HCT116 (cell line): ENCODE measurements at regions not wholly inside any gene's neighbourhood (a gene's known extent, or its start where the extent isn't known, plus 50 kb on each side); places are given as distances from the start of the nearest gene placed in this dataset.

Experiments
- ATAC-seq: fragments of 200-7000 bp; cut with Tn5 transposase; 2 replicates; pipeline ENCODE4 v1.9.1; 2020; ENCODE audit warnings: mild to moderate bottlenecking, moderate library complexity
- BruUV-seq: library from RNA; stranded (reverse); fragments of 400-500 nt; replicated peaks from 2 replicates; lab custom pipeline; 2021; lab: Mats Ljungman, UMichigan
- CTCF ChIA-PET: fragments of 300-600 bp; sonication (Branson Sonifier 250); formaldehyde crosslinking; loops from one replicate; lab custom pipeline; 2021; ENCODE audit warnings: antibody characterized with exemption; lab: Charles Lee
- POLR2A ChIA-PET: fragments of 300-600, 350-600 bp; sonication (Branson Sonifier 250); formaldehyde crosslinking; loops from one replicate; lab custom pipeline; 2021; ENCODE audit warnings: antibody characterized with exemption; lab: Charles Lee
- RAD21 ChIA-PET, 2 experiments: fragments of 300-600 bp; sonication (Branson Sonifier 250); formaldehyde crosslinking; loops; one replicate each; lab custom pipeline; 2023; ENCODE audit warnings: low total read pairs in 2 of 2; ENCODE audit not compliant: uncharacterized antibody in 2 of 2, unreplicated experiment in 2 of 2, low non-redundant PET in 1 of 2; lab: Charles Lee
- DNase-seq: peaks from one replicate; pipeline ENCODE4 v3.0.0-alpha.2; 2010; ENCODE audit warnings: low read depth, low spot score
- H2AFZ ChIP-seq: fragments of 200-600 bp; shearing (Covaris generic), sonication (generic); 2 replicates; pipeline ENCODE4 v1.6.1; 2017; ENCODE audit warnings: low read depth, mixed run types, mixed read lengths, antibody characterized with exemption, low read length; ENCODE audit not compliant: poor library complexity, severe bottlenecking
- H3K27ac ChIP-seq: 2 replicates; pipeline ENCODE4 v1.5.1; 2012; ENCODE audit warnings: low read depth, low read length
- H3K27me3 ChIP-seq: fragments of 200-600 bp; sonication (generic); 2 replicates; pipeline ENCODE4 v1.6.1; 2016; ENCODE audit warnings: mixed run types, low read length, mixed read lengths; ENCODE audit not compliant: insufficient read depth
- H3K36me3 ChIP-seq, 2 experiments: fragments of 200-500 bp in 1 of 2; fragments of 200-600 bp in 1 of 2; sonication (Bioruptor generic) in 1 of 2; sonication (generic) in 1 of 2; 2 replicates each; pipeline versions ENCODE4 v1.5.1 to v1.6.1; 2014 to 2016; ENCODE audit warnings: low read length in 2 of 2, inconsistent platforms in 1 of 2, mixed read lengths in 1 of 2, mixed run types in 1 of 2; ENCODE audit not compliant: insufficient read depth in 2 of 2, control insufficient read depth in 1 of 2
- H3K4me1 ChIP-seq, 2 experiments: fragments of 200-600 bp in 1 of 2; sonication (generic) in 1 of 2; 2 replicates each; pipeline versions ENCODE4 v1.5.1 to v1.6.1; 2012 to 2017; ENCODE audit warnings: low read length in 2 of 2, inconsistent platforms in 1 of 2, mild to moderate bottlenecking in 1 of 2, mixed read lengths in 1 of 2, mixed run types in 1 of 2, moderate library complexity in 1 of 2; ENCODE audit not compliant: insufficient read depth in 2 of 2, control insufficient read depth in 1 of 2
- H3K4me2 ChIP-seq: fragments of 200-600 bp; sonication (generic); 2 replicates; pipeline ENCODE4 v1.6.1; 2017; ENCODE audit warnings: mixed run types, low read length, mixed read lengths
- H3K4me3 ChIP-seq, 2 experiments: fragments of 200-600 bp in 1 of 2; sonication (generic) in 1 of 2; replicated peaks in 1 of 2; 2 replicates each; pipeline ENCODE4 v1.5.1; 2011 to 2016; ENCODE audit warnings: low read length in 2 of 2, control low read depth in 1 of 2, low read depth in 1 of 2, mild to moderate bottlenecking in 1 of 2, mixed read lengths in 1 of 2, mixed run types in 1 of 2
- H3K79me2 ChIP-seq: fragments of 200-600 bp; sonication (generic); 2 replicates; pipeline ENCODE4 v1.6.1; 2017; ENCODE audit warnings: mild to moderate bottlenecking, mixed run types, low read length, moderate library complexity, mixed read lengths; ENCODE audit not compliant: insufficient read depth
- H3K9ac ChIP-seq: fragments of 200-600 bp; sonication (generic); 2 replicates; pipeline ENCODE4 v1.6.1; 2016; ENCODE audit warnings: low read length, mixed read lengths
- H3K9me2 ChIP-seq: fragments of 200-600 bp; sonication (generic), shearing (Covaris generic); 2 replicates; pipeline ENCODE4 v1.6.1; 2017; ENCODE audit warnings: mixed run types, mild to moderate bottlenecking, moderate library complexity; ENCODE audit not compliant: insufficient read depth
- H3K9me3 ChIP-seq, 2 experiments: fragments of 200-500 bp in 1 of 2; fragments of 200-600 bp in 1 of 2; sonication (Bioruptor generic) in 1 of 2; sonication (generic) in 1 of 2; 2 replicates each; pipeline ENCODE4 v1.6.1; 2014 to 2017; ENCODE audit warnings: low read length in 2 of 2, mixed read lengths in 2 of 2, inconsistent platforms in 1 of 2, low read depth in 1 of 2, mild to moderate bottlenecking in 1 of 2, mixed run types in 1 of 2, moderate library complexity in 1 of 2; ENCODE audit not compliant: control insufficient read depth in 1 of 2, insufficient read depth in 1 of 2
- H4K20me1 ChIP-seq: fragments of 200-600 bp; sonication (generic), shearing (Covaris generic); 2 replicates; pipeline ENCODE4 v1.6.1; 2017; ENCODE audit warnings: mixed run types, mild to moderate bottlenecking, moderate library complexity; ENCODE audit not compliant: insufficient read depth
- CBX3 ChIP-seq: IDR thresholded peaks from 2 replicates; pipeline ENCODE4 v1.6.1; 2012; ENCODE audit warnings: low read depth
- EGR1 ChIP-seq: IDR thresholded peaks from 2 replicates; pipeline ENCODE4 v1.6.1; 2012; ENCODE audit warnings: low read depth
- ELF1 ChIP-seq: IDR thresholded peaks from 2 replicates; pipeline ENCODE4 v1.6.1; 2012; ENCODE audit warnings: low read depth, borderline replicate concordance
- EZH2 ChIP-seq: fragments of 200-600 bp; sonication (generic); IDR thresholded peaks from 2 replicates; pipeline ENCODE4 v1.6.1; 2017; ENCODE audit warnings: antibody characterized with exemption, mixed run types
- EZH2phosphoT487 ChIP-seq: fragments of 200-600 bp; IDR thresholded peaks from 2 replicates; pipeline ENCODE4 v1.6.1; 2018; ENCODE audit warnings: antibody characterized with exemption, borderline replicate concordance
- FOSL1 ChIP-seq: IDR thresholded peaks from 2 replicates; pipeline ENCODE4 v1.6.1; 2012; ENCODE audit warnings: low read depth
- JUND ChIP-seq: IDR thresholded peaks from 2 replicates; pipeline ENCODE4 v1.6.1; 2012
- POLR2A ChIP-seq: IDR thresholded peaks from 2 replicates; pipeline ENCODE4 v1.7.0; 2011; ENCODE audit warnings: borderline replicate concordance; ENCODE audit not compliant: insufficient read depth, insufficient read length; ENCODE audit errors: extremely low read depth
- POLR2AphosphoS5 ChIP-seq: IDR thresholded peaks from 2 replicates; pipeline ENCODE4 v1.6.1; 2011; ENCODE audit warnings: mild to moderate bottlenecking, low read depth, low read length, moderate library complexity
- RAD21 ChIP-seq: IDR thresholded peaks from 2 replicates; pipeline ENCODE4 v1.6.1; 2012; ENCODE audit warnings: low read depth, mild to moderate bottlenecking
- SIN3A ChIP-seq: IDR thresholded peaks from 2 replicates; pipeline ENCODE4 v1.6.1; 2012; ENCODE audit warnings: low read depth
- SP1 ChIP-seq: IDR thresholded peaks from 2 replicates; pipeline ENCODE4 v1.6.1; 2012; ENCODE audit warnings: low read depth
- SRF ChIP-seq: IDR thresholded peaks from 2 replicates; pipeline ENCODE4 v1.6.1; 2012; ENCODE audit warnings: low read depth
- TCF7L2 ChIP-seq: IDR thresholded peaks from 2 replicates; pipeline ENCODE4 v1.7.0; 2011; ENCODE audit warnings: borderline replicate concordance, inconsistent platforms; ENCODE audit not compliant: insufficient read depth, insufficient read length; ENCODE audit errors: extremely low read depth
- YY1 ChIP-seq: IDR thresholded peaks from 2 replicates; pipeline ENCODE4 v1.6.1; 2011; ENCODE audit warnings: low read length, low read depth, moderate library complexity, mild to moderate bottlenecking; ENCODE audit not compliant: insufficient replicate concordance; ENCODE audit errors: extremely low read depth
- ZFX ChIP-seq: fragments of 450-650 bp; IDR thresholded peaks from 2 replicates; pipeline ENCODE4 v1.6.1; 2017
- ZNF274 ChIP-seq: fragments of 200-500 bp; sonication (Bioruptor generic); IDR thresholded peaks from 2 replicates; pipeline ENCODE4 v1.6.1; 2014; ENCODE audit warnings: mild to moderate bottlenecking, low read depth, low read length, inconsistent platforms
- intact Hi-C: fragments of 100-400 bp; cut with micrococcal nuclease; formaldehyde crosslinking; loops from 2 replicates; pipeline ENCODE4 v1.10.0; 2022
- TF ChIP-seq, protein P1 (sequence below): IDR thresholded peaks from 2 replicates; pipeline ENCODE4 v1.6.1; 2012
- TF ChIP-seq, protein P2 (sequence below): IDR thresholded peaks from 2 replicates; pipeline ENCODE4 v1.6.1; 2012; ENCODE audit warnings: low read depth
- TF ChIP-seq, protein P3 (sequence below): IDR thresholded peaks from 2 replicates; pipeline ENCODE4 v1.6.1; 2012

DNA sequence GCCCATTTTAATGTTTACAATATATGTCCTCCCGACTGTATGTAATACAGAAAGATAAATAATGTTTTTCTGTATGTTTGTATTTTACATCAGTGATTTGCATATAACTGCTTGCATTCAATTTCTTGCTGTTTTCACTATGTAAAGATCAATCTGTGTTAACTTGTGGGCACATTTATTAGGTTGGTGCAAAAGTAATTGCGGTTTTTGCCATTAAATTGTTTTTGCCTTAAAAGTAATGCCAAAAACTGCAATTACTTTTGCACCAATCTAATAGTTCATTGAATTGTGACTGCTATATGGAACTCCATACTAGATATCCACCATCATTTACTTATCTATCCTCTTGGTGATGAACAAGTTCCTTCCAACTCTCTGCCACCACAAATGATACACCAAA is 73.9 kb upstream of the SRD5A3 start:
- Histone ChIP-seq H3K9ac (no peak overlapping the region), H3K9me3 (no peaks in the 10 kb centered on the region), H4K20me1 (no peaks in the 10 kb centered on the region), H3K79me2 (no peaks in the 10 kb centered on the region), H2AFZ (no peak overlapping the region), H3K4me3 (no peak overlapping the region), H3K4me2 (no peak overlapping the region), H3K36me3 (no peaks in the 10 kb centered on the region), H3K9me2 (no peaks in the 10 kb centered on the region), H3K27me3 (0 out of 2 replicates have a peak, but pooled peaks cover 8% of the 10 kb centered on the region), H3K27ac (no peak overlapping the region), H3K4me1 (no peaks in the 10 kb centered on the region)
- RAD21 ChIA-PET: no interaction called here
- CTCF ChIA-PET: no interaction called here
- no peak for TF ChIP-seq TCF7L2
- no peak for TF ChIP-seq FOSL1
- no peak for TF ChIP-seq SP1
- no peak for TF ChIP-seq POLR2A
- TF ChIP-seq, protein P1, sequence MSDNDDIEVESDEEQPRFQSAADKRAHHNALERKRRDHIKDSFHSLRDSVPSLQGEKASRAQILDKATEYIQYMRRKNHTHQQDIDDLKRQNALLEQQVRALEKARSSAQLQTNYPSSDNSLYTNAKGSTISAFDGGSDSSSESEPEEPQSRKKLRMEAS: no peak
- TF ChIP-seq, protein P2, sequence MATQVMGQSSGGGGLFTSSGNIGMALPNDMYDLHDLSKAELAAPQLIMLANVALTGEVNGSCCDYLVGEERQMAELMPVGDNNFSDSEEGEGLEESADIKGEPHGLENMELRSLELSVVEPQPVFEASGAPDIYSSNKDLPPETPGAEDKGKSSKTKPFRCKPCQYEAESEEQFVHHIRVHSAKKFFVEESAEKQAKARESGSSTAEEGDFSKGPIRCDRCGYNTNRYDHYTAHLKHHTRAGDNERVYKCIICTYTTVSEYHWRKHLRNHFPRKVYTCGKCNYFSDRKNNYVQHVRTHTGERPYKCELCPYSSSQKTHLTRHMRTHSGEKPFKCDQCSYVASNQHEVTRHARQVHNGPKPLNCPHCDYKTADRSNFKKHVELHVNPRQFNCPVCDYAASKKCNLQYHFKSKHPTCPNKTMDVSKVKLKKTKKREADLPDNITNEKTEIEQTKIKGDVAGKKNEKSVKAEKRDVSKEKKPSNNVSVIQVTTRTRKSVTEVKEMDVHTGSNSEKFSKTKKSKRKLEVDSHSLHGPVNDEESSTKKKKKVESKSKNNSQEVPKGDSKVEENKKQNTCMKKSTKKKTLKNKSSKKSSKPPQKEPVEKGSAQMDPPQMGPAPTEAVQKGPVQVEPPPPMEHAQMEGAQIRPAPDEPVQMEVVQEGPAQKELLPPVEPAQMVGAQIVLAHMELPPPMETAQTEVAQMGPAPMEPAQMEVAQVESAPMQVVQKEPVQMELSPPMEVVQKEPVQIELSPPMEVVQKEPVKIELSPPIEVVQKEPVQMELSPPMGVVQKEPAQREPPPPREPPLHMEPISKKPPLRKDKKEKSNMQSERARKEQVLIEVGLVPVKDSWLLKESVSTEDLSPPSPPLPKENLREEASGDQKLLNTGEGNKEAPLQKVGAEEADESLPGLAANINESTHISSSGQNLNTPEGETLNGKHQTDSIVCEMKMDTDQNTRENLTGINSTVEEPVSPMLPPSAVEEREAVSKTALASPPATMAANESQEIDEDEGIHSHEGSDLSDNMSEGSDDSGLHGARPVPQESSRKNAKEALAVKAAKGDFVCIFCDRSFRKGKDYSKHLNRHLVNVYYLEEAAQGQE: no peak
- no peak for TF ChIP-seq ZFX
- TF ChIP-seq CBX3: no peak
- TF ChIP-seq SIN3A: no peak
- no peak for TF ChIP-seq EGR1
- TF ChIP-seq EZH2: no peak
- TF ChIP-seq POLR2AphosphoS5: no peak
- TF ChIP-seq, protein P3, sequence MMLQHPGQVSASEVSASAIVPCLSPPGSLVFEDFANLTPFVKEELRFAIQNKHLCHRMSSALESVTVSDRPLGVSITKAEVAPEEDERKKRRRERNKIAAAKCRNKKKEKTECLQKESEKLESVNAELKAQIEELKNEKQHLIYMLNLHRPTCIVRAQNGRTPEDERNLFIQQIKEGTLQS: no peak
- no peak for TF ChIP-seq EZH2phosphoT487
- no peak for TF ChIP-seq SRF
- no peak for TF ChIP-seq YY1
- TF ChIP-seq RAD21: no peak
- no peak for TF ChIP-seq ZNF274
- TF ChIP-seq JUND: no peak
- no peak for TF ChIP-seq ELF1
- ATAC-seq (no peak), DNase-seq (no peak)
- intact Hi-C loops: no loop called here
- no TSS peak for BruUV-seq
- POLR2A ChIA-PET: no interaction called here
